Activated CD4-positive, alpha-beta T cell treated with anti-CD3 and anti-CD28 coated beads, Interleukin-2, amount 10 ng/mL, durations not matched to agents 24 days and 14 days (primary cell): ENCODE measurements at regions not wholly inside any gene's neighbourhood (a gene's known extent, or its start where the extent isn't known, plus 50 kb on each side); places are given as distances from the start of the nearest gene placed in this dataset.

Experiments used
- DNase-seq: peaks from one replicate; pipeline ENCODE4 v3.0.0; 2022
- H3K27ac Mint-ChIP-seq: one replicate; pipeline ENCODE4 v1.8.0; 2022; ENCODE audit warnings: mild to moderate bottlenecking, mixed read lengths
- H3K27me3 Mint-ChIP-seq: one replicate; pipeline ENCODE4 v1.8.0; 2022; ENCODE audit warnings: mixed read lengths
- H3K36me3 Mint-ChIP-seq: one replicate; pipeline ENCODE4 v1.8.0; 2022; ENCODE audit warnings: low read depth, mild to moderate bottlenecking, mixed read lengths
- H3K4me1 Mint-ChIP-seq: one replicate; pipeline ENCODE4 v1.8.0; 2021; ENCODE audit warnings: mixed read lengths
- H3K4me3 Mint-ChIP-seq: one replicate; pipeline ENCODE4 v1.8.0; 2022; ENCODE audit warnings: mild to moderate bottlenecking, moderate library complexity, mixed read lengths
- H3K9me3 Mint-ChIP-seq: one replicate; pipeline ENCODE4 v1.8.0; 2021; ENCODE audit warnings: mixed read lengths
- intact Hi-C: fragments of 100-400 bp; cut with micrococcal nuclease; formaldehyde crosslinking; loops from one replicate; pipeline ENCODE4 v1.15.1; 2023

DNA sequence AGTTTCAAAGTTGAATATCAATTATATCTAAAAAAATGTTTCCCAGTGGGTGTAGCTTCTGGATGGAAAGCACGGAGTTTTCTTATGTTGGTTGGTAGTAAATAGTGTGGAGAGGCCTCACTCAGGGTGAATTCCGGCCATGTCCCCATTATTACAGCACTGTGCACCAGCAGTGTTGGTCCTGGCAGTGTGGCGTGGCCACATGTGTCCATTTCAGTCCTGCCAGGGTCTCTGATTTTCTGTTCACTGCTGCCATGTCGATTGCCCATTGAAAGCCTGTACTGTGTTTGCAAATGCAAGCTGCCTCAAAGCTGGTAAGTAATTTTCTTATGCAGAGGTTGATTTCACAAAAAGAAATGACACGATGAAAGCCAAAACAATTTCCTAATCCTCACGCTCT is 386.2 kb downstream of the GALR1 start:
- H3K27me3 Mint-ChIP-seq, result peaks cover 16% of the 10 kb centered on the region
- H3K4me3 Mint-ChIP-seq, result no peak overlapping the region
- no peak for DNase-seq
- H3K4me1 Mint-ChIP-seq, result no peaks in the 10 kb centered on the region
- peaks cover 4% of the 10 kb centered on the region for H3K9me3 Mint-ChIP-seq
- intact Hi-C loops, result no loop called here
- no peaks in the 10 kb centered on the region for H3K36me3 Mint-ChIP-seq
- no peak overlapping the region for H3K27ac Mint-ChIP-seq

DNA sequence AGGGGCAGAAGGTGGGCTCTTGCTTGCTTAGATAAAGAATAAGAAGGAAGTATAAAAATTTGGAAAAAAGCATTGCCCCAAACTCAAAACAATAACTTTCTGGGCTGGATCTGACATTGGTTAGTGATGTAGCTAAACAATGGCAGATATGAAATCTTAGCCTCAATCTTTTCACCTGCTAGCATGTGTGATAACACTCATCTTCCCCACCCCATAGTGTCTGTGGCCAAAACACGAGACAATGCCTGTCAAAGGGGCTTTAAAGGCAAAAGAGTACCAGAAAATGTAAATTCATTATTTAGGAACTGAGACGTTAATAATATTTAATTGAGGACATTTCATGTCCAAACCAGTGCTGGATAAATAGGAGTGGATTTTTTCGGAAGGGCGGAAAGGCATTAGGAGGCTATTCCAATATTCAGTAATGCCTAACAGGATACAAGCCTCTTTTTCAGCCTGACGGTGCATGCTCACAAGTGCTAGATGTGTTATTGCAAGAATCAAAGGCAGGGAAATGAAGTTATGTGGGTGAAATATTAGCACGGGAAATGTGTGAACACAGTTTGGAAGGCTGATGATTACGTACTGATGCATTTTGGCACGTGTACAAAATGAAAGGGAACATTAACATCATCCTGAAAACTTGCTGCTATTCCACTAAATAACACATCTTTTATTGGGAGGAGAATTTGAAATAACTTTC is 395.7 kb downstream of the GALR1 start:
- intact Hi-C loops, result no loop called here
- no peak overlapping the region for H3K4me3 Mint-ChIP-seq
- H3K27me3 Mint-ChIP-seq, result peaks cover 13% of the 10 kb centered on the region
- DNase-seq, result no peak
- no peak overlapping the region for H3K27ac Mint-ChIP-seq
- no peaks in the 10 kb centered on the region for H3K9me3 Mint-ChIP-seq
- no peaks in the 10 kb centered on the region for H3K36me3 Mint-ChIP-seq
- no peaks in the 10 kb centered on the region for H3K4me1 Mint-ChIP-seq

GRCh38 chr18:77647472-77647871 is 397.8 kb downstream of the GALR1 start:
- intact Hi-C loops, result no loop called here
- H3K27me3 Mint-ChIP-seq, result peaks cover 7% of the 10 kb centered on the region
- H3K4me1 Mint-ChIP-seq, result peaks cover 2% of the 10 kb centered on the region
- no peak for DNase-seq
- H3K9me3 Mint-ChIP-seq, result no peaks in the 10 kb centered on the region
- no peak overlapping the region for H3K27ac Mint-ChIP-seq
- no peak overlapping the region for H3K4me3 Mint-ChIP-seq
- H3K36me3 Mint-ChIP-seq, result no peaks in the 10 kb centered on the region

GRCh38 chr18:77648411-77648810 is 398.8 kb downstream of the GALR1 start:
- Mint-ChIP-seq H3K4me1 (peaks cover 2% of the 10 kb centered on the region), H3K4me3 (no peak overlapping the region), H3K9me3 (no peaks in the 10 kb centered on the region), H3K27ac (no peak overlapping the region), H3K36me3 (no peaks in the 10 kb centered on the region), H3K27me3 (peaks cover 7% of the 10 kb centered on the region)
- intact Hi-C loops, result no loop called here
- DNase-seq, result no peak

GRCh38 chr18:77650799-77651385 is 401.2 kb downstream of the GALR1 start:
- peaks cover 2% of the 10 kb centered on the region for H3K4me1 Mint-ChIP-seq
- no peaks in the 10 kb centered on the region for H3K9me3 Mint-ChIP-seq
- DNase-seq, result peak; percentile 91
- H3K27me3 Mint-ChIP-seq, result peaks cover 4% of the 10 kb centered on the region
- no peak overlapping the region for H3K4me3 Mint-ChIP-seq
- no peak overlapping the region for H3K27ac Mint-ChIP-seq
- no peaks in the 10 kb centered on the region for H3K36me3 Mint-ChIP-seq
- intact Hi-C loops, result loop anchor here (1.0 to 5.0 kb wide), 4 partner anchors 651 to 849 kb away; no protein-coding TSS in a partner anchor

GRCh38 chr18:77651441-77651840 is 401.8 kb downstream of the GALR1 start:
- intact Hi-C loops, result loop anchor here (1.0 to 5.0 kb wide), 4 partner anchors 651 to 849 kb away; no protein-coding TSS in a partner anchor
- H3K27ac Mint-ChIP-seq, result no peak overlapping the region
- H3K9me3 Mint-ChIP-seq, result no peaks in the 10 kb centered on the region
- no peak for DNase-seq
- H3K27me3 Mint-ChIP-seq, result peaks cover 4% of the 10 kb centered on the region
- H3K4me3 Mint-ChIP-seq, result no peak overlapping the region
- no peaks in the 10 kb centered on the region for H3K36me3 Mint-ChIP-seq
- H3K4me1 Mint-ChIP-seq, result peaks cover 2% of the 10 kb centered on the region

GRCh38 chr18:77653792-77654191 is 404.1 kb downstream of the GALR1 start:
- H3K27ac Mint-ChIP-seq, result no peak overlapping the region
- no peaks in the 10 kb centered on the region for H3K27me3 Mint-ChIP-seq
- no peaks in the 10 kb centered on the region for H3K36me3 Mint-ChIP-seq
- H3K4me1 Mint-ChIP-seq, result peaks cover 2% of the 10 kb centered on the region
- DNase-seq, result no peak
- no peaks in the 10 kb centered on the region for H3K9me3 Mint-ChIP-seq
- H3K4me3 Mint-ChIP-seq, result no peak overlapping the region
- intact Hi-C loops, result loop anchor here (5.0 kb wide), 2 partner anchors 776 to 851 kb away; no protein-coding TSS in a partner anchor

- intact Hi-C loops, result loop anchor here (5.0 kb wide), 2 partner anchors 777 to 852 kb away; no protein-coding TSS in a partner anchor
- Mint-ChIP-seq H3K9me3 (no peaks in the 10 kb centered on the region), H3K4me3 (no peak overlapping the region), H3K27ac (no peak overlapping the region), H3K27me3 (no peaks in the 10 kb centered on the region), H3K4me1 (peaks cover 2% of the 10 kb centered on the region), H3K36me3 (no peaks in the 10 kb centered on the region)
- no peak for DNase-seq
Measured at GRCh38 chr18:77654302-77654701, 404.7 kb downstream of the GALR1 start.

- no peaks in the 10 kb centered on the region for H3K4me1 Mint-ChIP-seq
- no peaks in the 10 kb centered on the region for H3K36me3 Mint-ChIP-seq
- H3K9me3 Mint-ChIP-seq, result no peaks in the 10 kb centered on the region
- no peak for DNase-seq
- peaks cover 3% of the 10 kb centered on the region for H3K27me3 Mint-ChIP-seq
- no peak overlapping the region for H3K27ac Mint-ChIP-seq
- intact Hi-C loops, result no loop called here
- no peak overlapping the region for H3K4me3 Mint-ChIP-seq
Measured at GRCh38 chr18:77657651-77658298, 408.1 kb downstream of the GALR1 start.

DNA sequence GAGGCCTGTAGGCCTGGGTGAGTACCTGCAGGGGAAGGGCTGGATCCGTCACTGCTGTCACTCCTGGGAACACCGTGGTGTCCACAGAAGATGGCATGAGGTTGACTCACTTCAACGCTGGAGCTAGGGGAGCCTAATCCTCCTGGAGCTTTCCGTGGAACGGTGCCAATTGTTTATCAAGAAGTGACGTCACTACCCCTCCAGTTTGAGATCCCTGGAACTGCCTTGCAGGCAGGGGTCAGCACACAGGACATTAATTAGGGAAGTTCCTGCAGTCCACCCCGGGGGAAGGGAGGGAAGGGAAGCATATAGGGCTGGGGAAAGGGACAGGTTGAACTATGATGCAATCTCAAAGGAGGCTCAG is 408.6 kb downstream of the GALR1 start:
- H3K4me3 Mint-ChIP-seq, result no peak overlapping the region
- H3K4me1 Mint-ChIP-seq, result no peaks in the 10 kb centered on the region
- H3K27me3 Mint-ChIP-seq, result peaks cover 3% of the 10 kb centered on the region
- no peaks in the 10 kb centered on the region for H3K9me3 Mint-ChIP-seq
- intact Hi-C loops, result no loop called here
- no peaks in the 10 kb centered on the region for H3K36me3 Mint-ChIP-seq
- no peak for DNase-seq
- H3K27ac Mint-ChIP-seq, result no peak overlapping the region

- intact Hi-C loops, result no loop called here
- Mint-ChIP-seq H3K9me3 (no peaks in the 10 kb centered on the region), H3K4me3 (no peak overlapping the region), H3K4me1 (no peaks in the 10 kb centered on the region), H3K27ac (no peak overlapping the region), H3K36me3 (no peaks in the 10 kb centered on the region), H3K27me3 (peaks cover 3% of the 10 kb centered on the region)
- DNase-seq, result peak; percentile 48
Measured at GRCh38 chr18:77658751-77659448, 409.3 kb downstream of the GALR1 start.

GRCh38 chr18:77666613-77667012 is 417.0 kb downstream of the GALR1 start:
- H3K9me3 Mint-ChIP-seq, result no peaks in the 10 kb centered on the region
- intact Hi-C loops, result no loop called here
- DNase-seq, result no peak
- no peak overlapping the region for H3K4me3 Mint-ChIP-seq
- no peaks in the 10 kb centered on the region for H3K4me1 Mint-ChIP-seq
- no peaks in the 10 kb centered on the region for H3K27me3 Mint-ChIP-seq
- H3K36me3 Mint-ChIP-seq, result no peaks in the 10 kb centered on the region
- no peak overlapping the region for H3K27ac Mint-ChIP-seq

DNA sequence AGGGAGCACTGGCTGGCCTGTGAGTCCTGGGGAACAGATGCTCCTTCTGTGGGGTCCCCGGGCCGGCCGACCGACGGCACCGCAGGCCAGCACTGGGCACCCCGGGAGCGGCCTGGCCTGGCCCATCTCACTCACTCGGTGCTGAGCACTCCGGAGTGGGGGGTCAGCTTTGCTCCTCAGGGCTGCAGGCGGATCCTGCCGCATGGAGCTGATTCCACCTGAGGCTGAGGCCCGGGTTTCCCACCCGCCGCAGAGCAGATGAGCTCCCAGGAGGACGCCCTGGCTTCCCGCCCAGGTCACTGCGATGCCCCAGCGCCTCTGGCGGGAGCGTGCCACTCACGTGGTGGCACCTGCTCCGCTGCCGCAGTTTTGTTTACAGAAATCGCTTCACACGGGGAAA is 418.6 kb downstream of the GALR1 start:
- H3K27me3 Mint-ChIP-seq, result no peaks in the 10 kb centered on the region
- no peak overlapping the region for H3K4me3 Mint-ChIP-seq
- intact Hi-C loops, result no loop called here
- no peak overlapping the region for H3K27ac Mint-ChIP-seq
- peak; percentile 26 for DNase-seq
- H3K4me1 Mint-ChIP-seq, result no peaks in the 10 kb centered on the region
- no peaks in the 10 kb centered on the region for H3K36me3 Mint-ChIP-seq
- no peaks in the 10 kb centered on the region for H3K9me3 Mint-ChIP-seq

- H3K27ac Mint-ChIP-seq, result no peak overlapping the region
Measured at GRCh38 chr18:77669331-77669730, 419.7 kb downstream of the GALR1 start.

More at GRCh38 chr18:77669331-77669730, 419.7 kb downstream of the GALR1 start:
- peak; percentile 13 for DNase-seq
- no peaks in the 10 kb centered on the region for H3K36me3 Mint-ChIP-seq
- H3K4me3 Mint-ChIP-seq, result no peak overlapping the region
- H3K9me3 Mint-ChIP-seq, result no peaks in the 10 kb centered on the region
- H3K4me1 Mint-ChIP-seq, result no peaks in the 10 kb centered on the region
- H3K27me3 Mint-ChIP-seq, result no peaks in the 10 kb centered on the region
- intact Hi-C loops, result no loop called here
